ENCODE measurements at regions not wholly inside any gene's neighbourhood (a gene's known extent, or its start where the extent isn't known, plus 50 kb on each side); places are given as distances from the start of the nearest gene placed in this dataset.

DNA sequence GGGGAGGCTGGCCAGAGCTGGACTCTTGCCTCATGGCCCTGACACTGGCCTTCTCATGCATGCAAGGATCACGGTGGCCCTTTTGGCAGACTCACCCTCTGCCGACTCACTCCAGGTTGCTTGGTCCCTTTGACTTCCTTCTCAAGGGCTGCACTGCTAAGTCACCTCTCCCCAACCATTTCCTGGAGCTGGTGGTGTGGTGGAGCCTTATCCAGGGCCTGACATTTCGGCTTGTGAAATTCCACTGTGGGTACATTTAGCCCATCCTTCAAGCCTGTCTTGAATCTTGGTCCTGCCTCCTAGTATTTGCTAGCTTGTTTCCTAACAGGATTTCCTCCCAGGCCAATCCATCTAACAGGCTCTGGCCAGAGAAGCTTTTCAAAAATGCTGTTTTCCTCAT, 52.6 kb upstream of the JUN start:
- no peaks in the 10 kb centered on the region for H3K27me3 Mint-ChIP-seq (ENCODE audit: unreplicated experiment)
- DNase-seq = no peak
- TF ChIP-seq, protein P1, sequence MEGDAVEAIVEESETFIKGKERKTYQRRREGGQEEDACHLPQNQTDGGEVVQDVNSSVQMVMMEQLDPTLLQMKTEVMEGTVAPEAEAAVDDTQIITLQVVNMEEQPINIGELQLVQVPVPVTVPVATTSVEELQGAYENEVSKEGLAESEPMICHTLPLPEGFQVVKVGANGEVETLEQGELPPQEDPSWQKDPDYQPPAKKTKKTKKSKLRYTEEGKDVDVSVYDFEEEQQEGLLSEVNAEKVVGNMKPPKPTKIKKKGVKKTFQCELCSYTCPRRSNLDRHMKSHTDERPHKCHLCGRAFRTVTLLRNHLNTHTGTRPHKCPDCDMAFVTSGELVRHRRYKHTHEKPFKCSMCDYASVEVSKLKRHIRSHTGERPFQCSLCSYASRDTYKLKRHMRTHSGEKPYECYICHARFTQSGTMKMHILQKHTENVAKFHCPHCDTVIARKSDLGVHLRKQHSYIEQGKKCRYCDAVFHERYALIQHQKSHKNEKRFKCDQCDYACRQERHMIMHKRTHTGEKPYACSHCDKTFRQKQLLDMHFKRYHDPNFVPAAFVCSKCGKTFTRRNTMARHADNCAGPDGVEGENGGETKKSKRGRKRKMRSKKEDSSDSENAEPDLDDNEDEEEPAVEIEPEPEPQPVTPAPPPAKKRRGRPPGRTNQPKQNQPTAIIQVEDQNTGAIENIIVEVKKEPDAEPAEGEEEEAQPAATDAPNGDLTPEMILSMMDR (IDR thresholded peaks at IDR 0.05; ENCODE audit: unreplicated experiment) = no peak
- peaks cover 22% of the 10 kb centered on the region for H3K4me1 Mint-ChIP-seq (ENCODE audit: low read depth, unreplicated experiment)
- intact Hi-C loops (cut with micrococcal nuclease; ENCODE audit: unreplicated experiment) = no loop called here
- H3K36me3 Mint-ChIP-seq (ENCODE audit: insufficient read depth, unreplicated experiment) = no peaks in the 10 kb centered on the region
- H3K9me3 Mint-ChIP-seq (ENCODE audit: low read depth, unreplicated experiment) = no peaks in the 10 kb centered on the region
- CTCF ChIA-PET = no interaction called here
- no peak overlapping the region for H3K27ac Mint-ChIP-seq (ENCODE audit: unreplicated experiment)
- BruUV-seq (replicated peaks) = no TSS peak
- no peak overlapping the region for H3K4me3 Mint-ChIP-seq (ENCODE audit: low read depth, unreplicated experiment)

DNA sequence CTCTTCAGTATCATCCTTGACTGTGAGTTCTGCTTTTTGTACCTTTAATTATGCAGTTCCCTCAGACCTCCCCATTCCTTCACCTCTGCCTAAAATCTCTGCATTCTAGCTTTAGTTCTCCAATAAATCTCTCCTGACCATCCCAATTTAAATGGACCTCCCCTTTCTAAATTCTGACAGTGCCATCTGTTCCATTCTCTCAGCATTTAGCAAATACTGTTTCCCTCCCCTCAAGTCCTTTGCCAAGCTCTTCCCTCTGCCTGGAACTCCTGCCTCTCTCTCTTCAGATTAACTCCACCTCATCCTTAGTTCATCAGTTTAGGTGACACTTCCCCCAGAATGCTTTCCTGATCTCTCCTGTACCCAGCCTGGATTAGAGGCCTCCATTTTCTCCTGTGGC, 54.0 kb upstream of the JUN start:
- intact Hi-C loops (cut with micrococcal nuclease; ENCODE audit: unreplicated experiment) = no loop called here
- H3K27ac Mint-ChIP-seq (ENCODE audit: unreplicated experiment) = no peak overlapping the region
- no TSS peak for BruUV-seq (replicated peaks)
- H3K4me1 Mint-ChIP-seq (ENCODE audit: low read depth, unreplicated experiment) = peaks cover 29% of the 10 kb centered on the region
- CTCF ChIA-PET = no interaction called here
- H3K9me3 Mint-ChIP-seq (ENCODE audit: low read depth, unreplicated experiment) = no peaks in the 10 kb centered on the region
- no peak for DNase-seq
- TF ChIP-seq, protein P1 (IDR thresholded peaks at IDR 0.05; ENCODE audit: unreplicated experiment) = no peak
- no peak overlapping the region for H3K4me3 Mint-ChIP-seq (ENCODE audit: low read depth, unreplicated experiment)
- H3K36me3 Mint-ChIP-seq (ENCODE audit: insufficient read depth, unreplicated experiment) = no peaks in the 10 kb centered on the region
- no peaks in the 10 kb centered on the region for H3K27me3 Mint-ChIP-seq (ENCODE audit: unreplicated experiment)

DNA sequence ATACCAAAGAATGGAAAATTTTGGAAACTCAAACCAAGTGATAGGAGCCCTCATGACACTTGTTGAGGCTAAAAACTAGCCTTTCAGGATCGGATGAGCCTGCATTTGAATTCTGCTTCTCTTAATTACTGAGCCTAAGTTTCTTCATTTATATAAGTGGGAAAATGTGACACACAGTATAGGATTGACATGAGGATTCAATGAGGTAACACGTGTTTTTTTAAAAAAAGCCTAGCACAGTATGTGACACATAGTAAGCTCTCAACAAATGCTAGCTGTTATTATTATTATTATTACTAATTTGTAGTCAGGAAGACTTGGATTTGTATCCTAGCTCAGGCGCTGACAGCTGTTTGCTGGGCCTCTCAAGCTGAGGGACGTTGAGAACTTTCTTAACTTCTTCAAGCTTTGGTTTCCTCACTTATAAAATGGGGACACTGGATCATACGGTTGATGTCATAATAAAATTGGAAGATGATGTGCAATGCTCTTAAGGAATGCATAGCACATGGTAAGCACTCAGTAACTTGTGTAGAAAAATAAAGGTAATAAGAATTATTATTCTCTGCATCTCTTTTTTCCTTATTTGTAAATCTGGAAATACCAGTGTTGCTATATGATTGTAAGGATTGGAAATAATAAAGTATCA, 55.4 kb upstream of the JUN start:
- no peaks in the 10 kb centered on the region for H3K36me3 Mint-ChIP-seq (ENCODE audit: insufficient read depth, unreplicated experiment)
- TF ChIP-seq, protein P1 (IDR thresholded peaks at IDR 0.05; ENCODE audit: unreplicated experiment) = no peak
- no peaks in the 10 kb centered on the region for H3K9me3 Mint-ChIP-seq (ENCODE audit: low read depth, unreplicated experiment)
- CTCF ChIA-PET = no interaction called here
- no peaks in the 10 kb centered on the region for H3K27me3 Mint-ChIP-seq (ENCODE audit: unreplicated experiment)
- BruUV-seq (replicated peaks) = no TSS peak
- no peak for DNase-seq
- H3K27ac Mint-ChIP-seq (ENCODE audit: unreplicated experiment) = no peak overlapping the region
- H3K4me1 Mint-ChIP-seq (ENCODE audit: low read depth, unreplicated experiment) = peaks cover 29% of the 10 kb centered on the region
- H3K4me3 Mint-ChIP-seq (ENCODE audit: low read depth, unreplicated experiment) = no peak overlapping the region
- intact Hi-C loops (cut with micrococcal nuclease; ENCODE audit: unreplicated experiment) = no loop called here

DNA sequence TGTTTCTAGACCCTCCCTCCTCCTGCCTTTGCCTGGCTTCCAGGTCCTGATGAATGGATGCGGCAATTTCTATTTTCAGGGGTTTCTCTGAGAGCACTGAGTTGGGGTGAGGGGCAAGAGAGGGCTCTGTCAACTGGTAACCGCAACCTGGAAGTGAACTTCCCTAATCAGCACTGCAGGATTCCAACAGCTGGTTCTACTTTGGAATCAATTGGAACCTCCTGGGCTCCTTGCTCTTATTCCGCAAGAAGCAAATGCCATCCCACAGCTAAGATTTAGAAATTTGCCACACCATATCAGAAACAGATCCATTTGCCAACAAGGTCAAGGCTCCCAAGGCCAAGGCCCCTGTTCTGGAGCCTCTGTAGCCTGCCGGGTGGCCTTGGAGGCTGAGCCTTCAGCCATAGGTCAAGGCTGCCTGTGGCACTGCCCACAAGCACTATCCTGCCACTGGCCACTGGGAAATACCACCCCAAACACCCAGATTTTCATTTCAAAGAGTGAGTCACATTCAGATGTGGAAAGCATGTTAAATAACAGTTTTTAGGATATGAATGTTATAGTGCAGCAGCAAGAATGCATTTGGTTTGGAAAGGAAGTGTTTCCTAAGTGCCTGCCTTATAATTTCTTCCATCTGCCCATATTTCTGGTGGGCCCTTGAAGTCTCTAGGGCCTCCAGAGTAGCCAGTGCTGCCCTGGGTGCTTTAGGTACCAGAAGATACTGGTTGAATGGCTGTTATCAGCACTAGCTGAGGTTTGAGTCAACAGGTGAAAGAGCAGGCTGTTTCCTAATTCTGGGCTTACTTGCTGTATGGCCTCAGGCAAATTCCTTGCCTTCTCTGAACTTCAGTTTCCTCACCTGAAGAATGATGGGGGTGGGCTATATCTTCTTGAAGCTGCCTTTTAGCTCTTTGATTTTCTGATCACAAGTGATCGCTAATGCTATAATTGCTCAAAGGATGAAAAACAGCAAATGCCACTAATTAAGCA, 56.3 kb upstream of the JUN start:
- Mint-ChIP-seq H3K4me3 (ENCODE audit: low read depth, unreplicated experiment) (no peak overlapping the region), H3K9me3 (ENCODE audit: low read depth, unreplicated experiment) (no peaks in the 10 kb centered on the region), H3K27ac (ENCODE audit: unreplicated experiment) (no peak overlapping the region), H3K36me3 (ENCODE audit: insufficient read depth, unreplicated experiment) (no peaks in the 10 kb centered on the region), H3K4me1 (ENCODE audit: low read depth, unreplicated experiment) (peaks cover 29% of the 10 kb centered on the region), H3K27me3 (ENCODE audit: unreplicated experiment) (no peaks in the 10 kb centered on the region)
- CTCF ChIA-PET = interaction anchor here (1.1 kb wide), 1 partner anchor 9 kb away, joined by 4 read pairs; no protein-coding TSS in a partner anchor
- TF ChIP-seq, protein P1 (IDR thresholded peaks at IDR 0.05; ENCODE audit: unreplicated experiment) = no peak
- DNase-seq = no peak
- no TSS peak for BruUV-seq (replicated peaks)
- intact Hi-C loops (cut with micrococcal nuclease; ENCODE audit: unreplicated experiment) = no loop called here

All from Calu3 (cell line).